NCI-H2107 treated with DMSO at 0.1 percent for 48 hours (cell line): ENCODE measurements at regions not wholly inside any gene's neighbourhood (a gene's known extent, or its start where the extent isn't known, plus 50 kb on each side); places are given as distances from the start of the nearest gene placed in this dataset.
"Not testable (repeated sequence)": the region's sequence is repeated elsewhere in the genome, so short reads cannot be mapped to it uniquely, and the experiment has no call there.

Experiments used
- DNase-seq: peaks from one replicate; lab custom pipeline; 2025; ENCODE audit not compliant: unreplicated experiment; lab: John Stamatoyannopoulos, UW

DNA sequence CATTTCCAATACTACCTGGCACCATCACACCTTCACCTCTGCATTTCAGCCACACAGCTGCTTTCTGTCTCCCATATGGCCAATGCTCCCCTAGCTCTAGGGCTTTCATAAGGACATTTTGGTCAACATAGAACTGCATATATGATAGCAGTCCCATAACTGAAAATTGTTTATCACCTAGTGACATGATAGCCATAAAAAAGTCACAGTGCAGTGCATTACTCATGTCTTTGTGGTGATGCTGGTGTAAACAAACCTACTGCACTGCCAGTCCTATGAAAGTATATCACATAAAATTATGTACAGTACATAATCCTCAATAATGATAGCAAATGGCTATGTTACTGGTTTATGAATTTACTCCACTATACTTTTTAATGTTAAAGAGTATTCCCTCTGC lies 221.0 kb downstream of the NAF1 start:
- no peak for DNase-seq

DNA sequence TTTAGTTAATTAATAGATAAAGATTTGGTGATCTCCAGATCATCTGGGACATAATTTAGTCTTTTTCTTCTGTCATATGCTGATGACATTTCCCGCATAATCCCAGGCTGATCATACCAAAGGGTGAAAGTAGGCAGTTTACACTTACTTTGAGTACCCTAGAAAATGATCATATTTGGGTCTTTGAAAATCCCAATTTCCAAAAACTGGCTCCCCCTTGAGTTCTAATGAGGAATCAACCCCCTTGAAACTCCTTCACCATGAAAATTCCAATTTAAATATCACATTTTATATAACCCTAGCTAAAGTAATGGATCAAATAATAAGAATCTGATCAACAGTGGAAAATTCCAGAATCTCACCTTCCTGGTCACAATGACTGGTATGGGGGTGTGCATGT lies 223.4 kb downstream of the NAF1 start:
- no peak for DNase-seq

DNA sequence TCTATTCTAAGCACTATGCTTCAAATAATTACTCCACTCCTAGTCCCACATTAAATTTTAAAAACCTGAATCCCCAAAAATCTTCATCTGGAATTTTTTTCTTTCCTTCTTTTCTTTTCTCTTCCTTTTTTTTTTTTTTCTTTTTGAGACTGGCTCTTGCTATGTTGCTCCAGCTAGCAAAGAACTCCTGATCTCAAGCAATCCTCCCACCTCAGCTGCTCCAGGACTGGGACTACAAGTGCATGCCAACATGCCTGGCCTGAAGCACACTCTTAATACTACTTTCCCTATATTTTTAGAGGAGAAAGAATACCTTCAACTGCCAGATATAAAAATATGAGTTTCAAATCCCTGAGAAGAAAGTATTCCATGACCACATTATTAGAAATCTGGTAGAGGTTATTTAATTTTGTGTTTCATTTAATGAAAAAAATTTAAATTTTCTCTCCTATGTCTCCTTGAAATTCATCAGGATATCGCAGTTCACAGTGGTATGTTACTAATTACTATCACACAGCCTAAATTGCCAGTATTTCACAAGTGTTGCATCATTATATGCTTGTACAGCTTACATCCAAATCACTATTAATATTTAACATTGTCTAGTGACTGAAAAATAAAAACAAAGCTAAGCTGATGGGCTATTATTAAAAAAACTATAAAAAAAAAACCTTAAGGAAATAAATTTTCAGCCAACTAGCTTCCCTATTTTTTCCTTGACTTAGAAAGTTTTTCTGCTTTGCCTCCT lies 227.8 kb downstream of the NAF1 start:
- no peak for DNase-seq

DNA sequence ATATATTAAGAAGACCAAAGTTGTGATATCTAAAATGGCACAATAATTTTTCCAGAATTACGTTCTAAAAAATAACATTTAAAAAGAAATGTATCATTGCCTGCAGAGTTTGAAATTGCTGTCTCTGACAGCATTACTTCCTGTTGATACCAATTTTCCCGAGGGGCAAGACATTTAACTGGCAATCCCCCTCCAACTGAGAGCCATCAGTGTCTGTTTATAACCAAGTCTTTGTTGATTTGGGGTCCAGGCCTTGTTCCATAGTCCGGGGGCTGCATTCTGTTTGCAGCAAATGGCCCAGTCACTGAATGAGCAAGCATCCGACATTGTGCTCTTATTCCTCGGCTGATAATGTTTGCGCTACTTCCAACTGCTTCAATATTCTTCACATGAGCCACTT lies 231.5 kb downstream of the NAF1 start:
- no peak for DNase-seq

DNA sequence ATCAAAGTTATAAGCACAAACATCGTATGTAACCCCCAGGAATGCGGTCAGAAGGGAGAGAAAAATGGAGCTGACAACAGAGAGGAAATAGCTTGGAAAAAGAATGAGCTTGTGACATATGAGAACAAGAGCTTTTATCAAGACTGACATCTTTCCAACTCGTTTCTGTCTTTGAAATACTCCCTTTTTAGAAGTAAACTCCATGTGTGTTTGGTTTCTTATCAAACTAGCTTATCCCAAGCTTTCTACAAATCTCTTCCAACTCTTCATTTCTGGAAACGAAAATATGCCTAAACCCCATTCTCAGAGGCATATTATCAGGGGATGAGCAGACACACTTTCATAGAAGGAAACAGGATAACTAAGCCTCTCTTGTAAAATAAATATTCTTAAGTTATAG lies 235.4 kb downstream of the NAF1 start:
- no peak for DNase-seq

DNA sequence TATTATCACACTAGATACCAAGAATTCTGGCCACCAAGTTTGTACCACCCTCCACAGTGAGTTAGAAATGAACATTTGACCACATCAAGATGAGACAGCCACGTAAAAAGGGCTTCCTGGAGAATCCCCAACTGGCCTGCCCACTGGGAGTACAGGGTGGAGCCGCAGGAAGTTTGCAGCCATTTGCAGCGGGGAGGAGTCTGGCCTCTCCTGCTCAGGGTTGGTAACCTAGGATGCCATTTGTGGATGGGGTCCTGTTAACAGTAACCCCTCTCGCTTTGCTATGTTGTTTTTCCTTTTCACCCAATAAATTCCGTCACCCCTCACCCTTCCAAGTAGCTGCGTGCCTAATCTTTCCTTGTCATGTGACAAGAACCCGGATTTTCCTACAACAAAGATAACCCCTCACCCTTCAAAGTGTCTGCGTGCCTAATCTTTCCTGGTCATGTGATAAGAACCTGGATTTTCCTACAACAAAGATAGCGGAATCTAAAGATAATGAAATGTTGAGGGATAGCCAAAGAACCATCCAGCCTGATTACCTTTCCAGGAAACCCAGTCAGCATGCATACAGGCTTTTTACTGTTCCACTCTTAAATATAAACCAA lies 245.4 kb downstream of the NAF1 start:
- DNase-seq, result no peak

DNA sequence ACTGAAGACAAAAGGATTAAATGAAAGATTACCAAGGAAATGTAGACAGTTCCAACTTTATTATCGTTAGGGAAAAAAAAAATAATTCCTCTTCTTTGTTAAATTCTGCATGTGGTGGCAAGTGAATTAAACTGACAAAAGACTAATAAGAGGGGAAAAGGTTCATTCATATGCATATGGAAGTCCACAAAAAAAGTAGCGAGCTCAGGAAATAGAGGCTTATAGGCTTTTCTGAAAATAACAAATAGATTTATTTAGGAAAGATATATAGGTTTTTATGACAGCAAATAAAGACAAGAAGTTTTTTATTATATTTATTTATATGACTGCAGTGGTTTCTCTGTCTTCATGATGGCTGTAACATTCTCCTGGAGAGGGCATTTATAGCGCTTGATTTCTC lies 246.0 kb downstream of the NAF1 start:
- no peak for DNase-seq

DNA sequence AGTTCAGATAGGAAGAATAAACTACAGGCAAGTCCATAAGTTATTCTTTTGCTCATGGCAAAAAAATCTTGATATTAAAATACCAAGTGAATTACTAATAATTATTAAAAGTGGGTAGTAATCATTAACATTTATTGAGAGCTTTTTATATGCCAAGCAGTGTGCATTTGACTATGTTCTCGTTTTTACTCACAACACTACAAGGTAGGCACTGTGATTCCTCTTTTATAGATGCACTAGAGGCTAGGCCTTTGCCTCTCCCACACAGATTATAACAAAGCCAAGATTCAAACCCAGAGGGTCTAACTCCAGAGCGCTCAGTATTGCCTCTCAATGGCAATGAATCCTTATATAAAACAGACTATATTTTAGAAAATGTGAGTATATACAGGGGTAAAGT lies 254.2 kb downstream of the NAF1 start:
- no peak for DNase-seq

DNA sequence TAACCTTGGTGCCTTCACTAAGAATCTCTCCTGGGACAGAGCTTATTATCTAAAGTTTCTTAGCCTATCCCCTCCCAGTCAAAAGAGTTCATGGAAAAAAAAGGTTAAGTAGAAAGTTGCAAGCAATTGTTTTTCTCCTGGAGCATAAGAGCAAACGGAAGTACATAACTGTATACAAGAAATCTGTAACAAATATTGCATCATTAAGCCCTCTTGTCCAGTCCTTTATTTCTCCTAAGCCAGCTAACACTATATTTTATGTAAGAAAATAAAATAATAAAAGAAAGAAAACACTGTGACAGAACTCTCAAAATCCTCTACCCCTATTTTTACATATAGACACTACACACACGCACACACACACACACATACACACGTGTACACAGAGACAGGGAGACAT lies 255.3 kb downstream of the NAF1 start:
- DNase-seq, result no peak

DNA sequence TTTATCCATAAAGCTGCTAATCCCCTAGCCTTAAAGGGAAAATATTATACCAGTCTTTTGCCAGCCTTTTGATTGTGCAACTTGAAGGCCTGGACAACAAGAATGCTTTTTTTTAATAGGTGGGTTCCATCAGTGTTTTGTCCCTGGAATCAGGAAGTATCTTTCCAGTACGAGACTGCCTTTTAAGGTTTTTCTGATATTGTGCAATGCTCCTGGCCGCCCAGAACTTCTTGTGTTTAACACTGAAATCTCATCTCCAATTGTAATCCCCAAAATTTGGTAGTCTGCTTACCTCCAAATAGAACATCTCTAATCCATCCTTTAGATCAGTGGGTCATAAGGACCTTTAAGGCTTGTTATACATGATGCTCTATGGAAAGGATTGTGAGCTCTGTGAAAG lies 256.7 kb downstream of the NAF1 start:
- DNase-seq, result no peak

DNA sequence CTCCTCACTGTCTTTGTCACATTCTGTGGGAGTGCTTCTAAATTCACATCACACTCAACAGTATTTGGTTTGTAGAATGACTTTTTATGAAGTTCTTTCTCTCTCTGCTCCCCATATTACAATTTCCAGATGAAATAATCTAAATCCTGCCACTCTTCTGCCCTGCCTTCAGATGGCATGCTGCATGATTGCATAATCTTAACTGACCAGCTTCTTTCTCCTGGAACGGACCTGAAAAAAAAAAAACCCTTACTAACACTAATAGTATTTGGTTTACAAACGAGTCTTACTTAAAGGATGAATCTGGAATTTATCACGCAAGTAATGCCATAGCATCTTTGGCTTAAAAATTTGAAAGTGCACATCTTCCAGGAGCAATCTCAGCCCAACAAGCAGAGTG lies 272.3 kb downstream of the NAF1 start:
- no peak for DNase-seq

DNA sequence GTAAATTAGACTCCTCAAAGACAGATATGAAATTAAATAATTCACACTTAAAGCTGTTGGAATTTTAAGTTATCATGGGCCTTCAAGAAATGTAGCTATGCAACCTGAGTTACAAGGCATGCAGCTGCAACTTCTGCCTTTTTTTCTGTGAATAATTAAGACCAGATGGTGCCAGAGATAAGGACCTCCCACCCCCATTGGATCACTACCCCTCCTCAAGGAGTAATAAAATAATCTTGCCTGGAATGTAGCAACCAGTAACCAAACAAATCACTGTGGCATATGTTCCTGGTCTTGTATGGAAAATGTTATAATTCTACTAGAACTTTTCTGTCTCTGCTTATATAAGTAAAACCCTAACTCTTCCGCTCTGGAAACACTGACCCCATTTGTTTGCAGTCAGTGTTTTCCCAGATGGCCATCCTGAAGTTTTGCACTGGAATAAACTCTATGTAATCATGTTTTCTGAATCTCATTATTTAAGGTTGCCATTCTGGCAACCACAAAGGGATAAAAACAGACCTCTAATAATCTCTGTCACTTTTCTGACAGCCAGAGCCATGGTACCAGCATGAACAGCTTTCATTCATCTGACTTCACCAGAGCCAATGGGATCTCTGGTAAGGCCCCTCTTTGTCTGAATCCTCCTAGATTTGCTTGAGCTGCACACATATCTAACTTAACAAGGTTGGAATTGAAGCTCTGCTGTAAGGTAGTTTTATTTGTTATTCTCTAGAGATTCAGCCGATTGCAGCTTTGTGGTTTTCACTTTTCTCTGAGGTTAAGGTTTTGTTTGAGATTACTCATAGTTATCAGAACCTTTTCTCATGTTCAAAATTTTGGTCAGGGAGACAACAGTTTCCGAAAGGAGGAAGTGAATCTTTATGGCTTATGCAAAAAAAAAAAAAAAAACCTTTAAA lies 274.6 kb downstream of the NAF1 start:
- no peak for DNase-seq

DNA sequence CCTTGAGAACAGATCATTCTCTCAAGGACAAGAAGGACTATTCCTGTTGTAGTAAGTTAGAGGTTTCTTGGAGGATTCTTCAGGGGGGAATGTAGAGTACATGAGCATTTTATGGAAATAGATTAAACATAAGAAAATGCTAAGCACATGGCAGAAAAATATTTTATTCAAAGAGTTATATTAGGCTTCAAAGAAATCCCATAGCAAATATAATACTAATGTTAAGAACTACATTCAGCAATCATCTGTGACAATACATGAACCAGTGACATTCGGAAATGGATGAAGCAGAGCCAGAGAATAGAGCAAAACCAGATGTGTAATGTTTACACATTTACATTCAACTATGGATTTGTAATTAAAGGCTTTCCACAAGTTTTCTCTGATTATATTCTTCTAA lies 288.6 kb downstream of the NAF1 start:
- no peak for DNase-seq

DNA sequence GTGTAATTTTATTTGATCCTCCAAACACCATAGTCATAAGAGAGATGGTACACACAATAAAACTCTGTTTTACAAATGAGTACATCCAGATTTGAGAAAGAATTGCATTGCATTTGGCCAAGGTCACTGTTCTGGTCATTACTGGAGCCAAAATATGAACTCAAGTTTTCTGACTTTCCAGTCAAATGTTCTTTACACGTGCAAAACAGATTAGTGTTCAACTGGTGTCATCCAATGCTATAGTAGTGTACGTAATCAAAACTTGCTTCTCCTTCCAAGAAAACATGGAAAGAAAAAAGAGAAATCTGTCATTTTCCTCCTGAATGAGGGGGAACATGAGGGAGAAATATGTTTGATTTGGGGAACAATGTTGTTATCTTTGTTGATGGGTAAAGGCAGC lies 291.9 kb downstream of the NAF1 start:
- DNase-seq, result no peak

DNA sequence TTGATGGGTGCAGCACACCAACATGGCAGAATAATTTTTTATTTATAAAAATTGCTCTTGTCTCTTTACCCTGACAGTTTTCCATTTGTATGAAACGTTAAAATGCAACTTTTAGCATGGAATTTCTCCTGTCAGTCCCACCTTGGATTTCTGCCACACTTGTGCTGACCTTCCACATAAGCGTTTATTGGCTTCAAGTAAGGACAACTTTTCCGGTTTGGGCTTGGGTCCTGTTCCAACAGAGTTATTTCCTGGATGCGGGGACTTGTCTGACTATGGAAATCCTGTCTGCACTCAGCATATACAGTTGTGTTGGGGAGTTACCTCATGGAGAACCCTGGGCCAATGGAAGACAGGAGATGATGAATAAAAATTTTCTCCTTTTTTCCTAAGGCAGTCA lies 294.7 kb downstream of the NAF1 start:
- no peak for DNase-seq

DNA sequence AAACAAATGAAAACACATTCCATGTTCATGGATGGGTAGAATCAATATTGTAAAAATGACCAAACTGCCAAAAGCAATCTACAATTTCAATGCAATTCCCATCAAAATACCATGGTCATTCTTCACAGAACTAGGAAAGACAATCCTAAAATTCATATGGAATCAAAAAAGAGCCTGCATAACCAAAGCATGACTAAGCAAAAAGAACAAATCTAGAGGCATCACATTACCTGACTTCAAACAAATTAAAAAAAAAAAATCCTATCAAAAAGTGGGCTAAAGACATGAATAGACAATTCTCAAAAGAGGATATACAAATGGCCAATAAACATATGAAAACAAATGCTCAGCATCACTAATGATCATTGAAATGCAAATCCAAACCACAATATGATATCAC lies 297.5 kb downstream of the NAF1 start:
- no peak for DNase-seq

DNA sequence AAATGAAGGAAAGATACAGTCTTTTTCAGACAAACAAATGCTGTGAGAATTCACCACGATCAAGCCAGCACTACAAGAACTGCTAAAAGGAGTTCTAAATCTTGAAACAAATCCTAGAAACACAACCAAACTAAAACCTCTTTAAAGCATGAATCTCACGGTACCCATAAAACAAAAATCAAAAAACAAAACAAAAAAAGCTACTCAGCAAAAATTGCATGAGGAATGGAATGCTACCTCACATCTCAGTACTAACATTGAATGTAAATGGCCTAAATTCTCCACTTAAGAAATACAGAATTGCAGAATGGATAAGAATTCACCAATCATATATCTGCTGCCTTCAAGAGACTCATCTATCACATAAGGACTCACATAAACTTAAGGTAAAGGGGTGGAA lies 300.1 kb downstream of the NAF1 start:
- DNase-seq, result no peak

DNA sequence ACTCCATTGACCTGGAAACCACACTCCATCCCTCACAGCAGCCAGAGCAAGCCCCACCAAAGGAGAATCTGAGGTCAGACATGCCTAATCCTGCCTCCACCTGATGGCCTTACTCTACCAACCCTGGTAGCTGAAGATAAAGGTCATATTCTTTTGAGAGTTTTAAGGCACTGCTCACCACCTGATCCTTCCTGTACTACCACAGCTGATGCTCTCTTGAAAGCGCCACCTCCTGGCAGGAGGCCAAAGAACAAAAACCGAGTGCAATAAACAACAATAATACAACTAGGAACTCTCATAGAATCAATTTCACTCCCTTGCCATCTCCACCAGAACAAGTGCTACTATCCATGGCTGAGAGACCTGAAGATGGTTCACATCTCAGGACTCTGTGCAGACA lies 301.6 kb downstream of the NAF1 start:
- DNase-seq, result no peak

DNA sequence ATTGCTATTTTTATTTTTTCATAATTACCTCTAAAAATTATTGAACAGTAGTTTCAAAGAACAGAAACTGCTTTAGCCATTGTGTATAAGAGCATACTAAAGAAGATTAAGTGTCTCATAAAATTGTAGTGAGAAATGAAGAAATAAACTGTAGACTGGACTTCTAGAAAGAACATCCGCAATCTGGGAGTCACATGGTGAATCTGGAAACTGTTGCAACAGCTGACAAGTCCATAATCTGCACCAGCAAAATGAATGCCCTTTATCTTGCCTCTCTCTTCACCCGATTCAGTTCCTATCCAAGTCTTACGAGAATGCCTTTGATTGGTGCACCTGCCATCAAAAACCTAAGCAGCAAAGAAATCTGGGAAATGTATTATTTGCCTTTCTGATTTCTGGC lies 312.9 kb downstream of the NAF1 start:
- DNase-seq, result no peak

DNA sequence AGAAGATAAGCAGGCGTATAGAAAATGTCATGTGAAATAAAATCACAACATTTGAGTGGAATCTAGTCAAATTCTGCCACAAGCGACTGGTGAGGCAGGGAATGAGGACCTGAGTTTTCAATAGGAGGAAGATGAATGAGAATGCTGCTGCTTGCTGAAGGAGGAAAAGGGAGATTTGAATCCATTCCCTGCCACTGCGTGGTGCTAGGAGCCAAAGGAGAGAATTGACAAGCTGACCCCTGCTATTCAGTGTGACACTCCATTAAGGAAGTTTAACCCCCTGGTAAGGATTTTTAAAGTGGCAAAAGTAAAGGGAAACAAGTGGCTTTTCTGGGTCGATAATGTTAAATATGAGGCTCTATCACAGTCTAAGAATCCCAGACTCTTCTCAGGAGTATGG lies 314.0 kb downstream of the NAF1 start:
- DNase-seq, result no peak

DNA sequence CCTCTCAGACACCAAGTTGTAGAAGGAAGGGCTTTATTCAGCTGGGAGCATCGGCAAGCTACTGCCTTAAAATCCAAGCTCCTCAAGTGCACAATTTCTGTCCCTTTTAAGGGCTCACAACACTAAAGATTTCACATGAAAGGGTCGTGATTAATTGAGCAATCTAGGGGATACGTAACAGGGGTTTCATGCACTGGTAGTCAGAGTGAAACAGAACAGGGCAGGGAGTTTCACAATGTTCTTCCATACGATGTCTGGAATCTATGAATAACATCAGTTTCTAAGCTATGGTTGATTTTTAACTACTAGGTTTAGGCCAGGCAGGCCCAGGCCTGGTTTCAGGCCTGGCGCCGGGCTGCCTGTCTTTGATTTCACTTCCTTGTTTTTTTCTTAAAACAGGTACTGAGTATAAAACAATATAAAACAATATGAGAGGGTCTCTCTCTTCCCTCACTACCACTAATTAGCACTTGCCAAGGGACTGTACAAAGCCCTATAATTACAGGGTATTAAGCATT lies 315.4 kb downstream of the NAF1 start:
- DNase-seq, result not testable (repeated sequence)

DNA sequence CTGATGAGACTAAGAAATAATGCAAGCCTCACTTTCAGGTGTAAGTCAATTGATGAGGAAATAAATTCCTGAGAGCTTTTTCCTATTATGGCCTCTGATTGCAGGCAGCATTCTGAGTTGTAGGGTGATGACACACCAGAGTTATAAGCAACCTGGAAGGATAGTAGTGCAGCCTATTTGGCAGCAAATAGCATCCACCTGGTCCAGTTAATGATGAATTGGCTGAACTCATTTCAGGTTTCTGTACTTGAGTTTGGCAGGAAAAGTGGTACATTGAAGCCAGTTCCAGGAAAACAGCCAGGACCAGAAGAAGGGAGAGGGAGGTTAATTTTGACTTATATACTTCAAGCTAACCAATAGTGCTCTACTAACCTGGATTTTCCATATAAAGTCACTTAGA lies 316.8 kb downstream of the NAF1 start:
- DNase-seq, result no peak
